HepG2 (cell line): ENCODE measurements at regions not wholly inside any gene's neighbourhood (a gene's known extent, or its start where the extent isn't known, plus 50 kb on each side); places are given as distances from the start of the nearest gene placed in this dataset.

Source experiments
- CBX2 ChIP-seq, 2 experiments: fragments of 200-600 bp in 1 of 2; sonication (generic); formaldehyde crosslinking in 1 of 2; IDR thresholded peaks; 2 replicates each; pipeline versions ENCODE4 v1.7.0 to v1.8.1; 2018 to 2022; ENCODE audit warnings: low read depth in 2 of 2, low read length in 1 of 2, mild to moderate bottlenecking in 1 of 2, missing genetic modification reagents in 1 of 2
- CTCF ChIP-seq: sonication (generic); formaldehyde crosslinking; IDR thresholded peaks from 2 replicates; pipeline ENCODE4 v1.5.0; 2020; ENCODE audit warnings: mild to moderate bottlenecking, missing genetic modification reagents, moderate library complexity
- EZH2 ChIP-seq: conservative IDR thresholded peaks from 2 replicates; pipeline ENCODE4 v1.6.1; 2012; ENCODE audit warnings: mild to moderate bottlenecking, low read depth, low read length, moderate library complexity
- NCOA1 ChIP-seq: sonication (generic); formaldehyde crosslinking; IDR thresholded peaks from 2 replicates; pipeline ENCODE4 v1.9.0; 2021; ENCODE audit warnings: missing genetic modification reagents
- POLR2A ChIP-seq, 2 experiments: IDR thresholded peaks; 2 replicates each; pipeline ENCODE4 v1.6.1; 2011; ENCODE audit warnings: low read depth in 2 of 2, low read length in 2 of 2, mild to moderate bottlenecking in 1 of 2, moderate library complexity in 1 of 2; ENCODE audit not compliant: insufficient read depth in 1 of 2
- TCF12 ChIP-seq, 2 experiments: fragments of 450-650 bp in 1 of 2; sonication (generic) in 1 of 2; formaldehyde crosslinking in 1 of 2; IDR thresholded peaks; 2 replicates each; pipeline versions ENCODE4 v1.6.1 to v1.8.0; 2017 to 2022; ENCODE audit warnings: antibody characterized with exemption in 1 of 2, mild to moderate bottlenecking in 1 of 2, missing genetic modification reagents in 1 of 2, moderate library complexity in 1 of 2
- ZNF18 ChIP-seq: sonication (generic); formaldehyde crosslinking; IDR thresholded peaks from 2 replicates; pipeline ENCODE4 v1.8.0; 2022; ENCODE audit warnings: mild to moderate bottlenecking, missing genetic modification reagents; ENCODE audit not compliant: insufficient replicate concordance
- ZNF598 ChIP-seq: sonication (generic); formaldehyde crosslinking; IDR thresholded peaks from 2 replicates; pipeline ENCODE4 v1.5.1; 2020; ENCODE audit warnings: mild to moderate bottlenecking, missing genetic modification reagents, borderline replicate concordance
- ZNF629 ChIP-seq: sonication (generic); formaldehyde crosslinking; conservative IDR thresholded peaks from 2 replicates; pipeline ENCODE4 v1.5.0; 2020; ENCODE audit warnings: missing genetic modification reagents

GRCh38 chr1:244214009-244214967 is 163.2 kb downstream of the ZBTB18 start:
- TF ChIP-seq ZNF598 (CRISPR knock-in tag): no peak
- TF ChIP-seq CBX2 (IDR thresholded peaks at IDR 0.05; ENCODE audit: low read depth, low read length): no peak
- TF ChIP-seq CBX2 (CRISPR knock-in tag; IDR thresholded peaks at IDR 0.05; ENCODE audit: low read depth): no peak
- TF ChIP-seq POLR2A (IDR thresholded peaks at IDR 0.05; ENCODE audit: insufficient read depth in 1 of 2, low read depth in 2 of 2, low read length in 2 of 2): no peak
- TF ChIP-seq ZNF18 (CRISPR knock-in tag): no peak
- TF ChIP-seq EZH2: no peak
- TF ChIP-seq NCOA1 (CRISPR knock-in tag): no peak
- no peak for TF ChIP-seq ZNF629
- no peak for TF ChIP-seq CTCF (CRISPR knock-in tag)
- no peak for TF ChIP-seq TCF12 (IDR thresholded peaks at IDR 0.05)
- no peak for TF ChIP-seq TCF12 (CRISPR knock-in tag; IDR thresholded peaks at IDR 0.05)
